Hematopoietic multipotent progenitor cell (in vitro differentiated cells): ENCODE measurements at regions not wholly inside any gene's neighbourhood (a gene's known extent, or its start where the extent isn't known, plus 50 kb on each side); places are given as distances from the start of the nearest gene placed in this dataset.
"Not testable (repeated sequence)": the region's sequence is repeated elsewhere in the genome, so short reads cannot be mapped to it uniquely, and the experiment has no call there.

Experiments used
- DNase-seq, 3 donors: peaks; one replicate each; pipeline ENCODE4 v3.0.0-alpha.2; 2011 to 2015; ENCODE audit warnings: low read depth in 2 of 3, low spot score in 2 of 3

DNA sequence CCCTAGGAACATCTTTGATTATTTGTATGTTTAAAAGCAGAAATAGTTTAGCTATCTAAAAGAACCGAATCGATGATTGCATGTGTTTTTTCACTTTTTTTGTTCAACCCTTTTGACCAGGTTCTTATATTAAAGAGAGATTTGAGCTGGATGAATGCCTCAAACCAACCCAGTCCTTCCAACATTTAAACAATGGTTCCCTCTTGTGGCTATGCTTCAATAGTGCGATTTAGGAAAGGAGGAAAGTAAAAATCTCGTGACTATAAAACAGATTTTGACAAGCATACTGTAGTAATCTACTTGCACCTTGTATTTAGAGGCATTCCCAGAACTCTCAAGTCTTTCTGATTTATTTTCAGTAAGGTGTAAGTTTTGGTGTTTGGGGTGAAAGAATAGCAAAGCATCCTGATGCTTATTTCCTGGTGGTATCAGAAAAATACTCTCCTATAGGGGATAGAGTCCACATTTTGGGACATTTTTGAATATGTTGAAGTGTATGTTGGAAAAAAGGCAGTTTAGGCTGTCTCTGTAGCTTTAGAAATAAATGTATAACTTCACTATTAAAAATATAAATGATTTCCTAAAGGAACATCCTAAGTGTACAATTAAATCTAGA is 159.6 kb upstream of the KCNH8 start:
- peak in 2 of 3 donors; percentile 34 to 73 for DNase-seq

DNA sequence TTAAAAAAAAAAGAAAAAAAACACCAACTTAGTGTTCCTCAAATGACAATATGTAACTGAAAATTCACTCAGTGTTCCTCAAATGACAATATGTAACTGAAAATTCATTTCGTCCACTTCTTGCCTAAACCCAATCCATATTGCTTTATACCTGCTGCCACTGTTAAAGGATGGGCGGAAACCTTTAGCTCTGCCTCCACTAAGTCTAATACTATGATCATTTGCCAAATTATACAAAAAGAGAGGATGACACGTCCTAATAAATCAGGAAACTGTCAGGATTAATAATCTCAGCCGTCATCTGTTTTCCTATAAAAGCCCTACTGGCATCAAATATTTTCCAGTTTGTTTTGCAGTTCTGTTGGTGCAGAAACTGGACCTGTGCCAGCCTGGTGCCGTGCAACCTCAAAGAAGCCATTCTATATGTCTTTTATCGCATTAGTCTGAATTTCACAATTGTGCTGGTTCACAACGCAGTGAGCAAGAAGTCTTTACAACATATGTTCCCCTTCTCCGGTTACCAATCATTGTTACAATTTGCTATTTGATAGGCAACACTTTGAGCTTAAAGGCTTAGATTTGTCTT is 160.4 kb upstream of the KCNH8 start:
- DNase-seq: no peak

DNA sequence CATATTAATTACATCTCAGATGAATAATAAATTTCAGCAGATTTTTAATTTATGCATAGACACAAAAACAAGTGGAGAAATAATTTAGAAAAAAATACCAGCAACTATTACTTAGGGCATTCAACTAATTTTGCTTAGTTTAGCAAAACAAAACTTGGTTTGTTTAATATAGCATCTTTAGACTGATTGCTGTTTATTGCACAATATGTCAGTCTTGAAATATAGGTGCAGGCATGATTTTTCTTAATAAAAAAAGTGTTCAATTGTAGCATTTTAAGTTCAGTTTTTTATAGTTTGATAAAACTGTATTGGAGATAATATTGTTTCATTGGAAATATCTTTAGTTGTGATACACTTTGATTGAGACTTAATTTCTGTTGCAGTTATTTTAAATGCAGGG is 161.2 kb upstream of the KCNH8 start:
- no peak for DNase-seq

DNA sequence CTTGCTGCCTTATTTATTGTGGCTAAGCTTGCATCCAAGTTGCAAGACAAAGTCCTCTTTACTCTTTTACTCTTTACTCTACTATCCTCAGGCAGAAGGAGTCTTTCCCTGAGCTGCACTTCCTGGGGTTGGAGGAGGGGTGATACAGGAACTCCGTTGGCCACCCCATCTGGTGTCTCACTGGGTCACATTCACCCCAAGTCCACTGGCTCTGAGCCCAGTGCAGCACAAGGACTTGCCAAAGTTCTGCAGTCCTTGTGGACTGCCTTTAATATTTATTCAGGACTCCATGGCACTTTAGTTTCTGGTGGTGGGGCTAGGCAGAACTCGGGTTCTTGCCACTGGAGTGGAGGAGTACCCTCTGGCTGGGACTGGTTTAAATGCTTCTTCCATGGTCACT is 165.4 kb upstream of the KCNH8 start:
- no peak for DNase-seq

DNA sequence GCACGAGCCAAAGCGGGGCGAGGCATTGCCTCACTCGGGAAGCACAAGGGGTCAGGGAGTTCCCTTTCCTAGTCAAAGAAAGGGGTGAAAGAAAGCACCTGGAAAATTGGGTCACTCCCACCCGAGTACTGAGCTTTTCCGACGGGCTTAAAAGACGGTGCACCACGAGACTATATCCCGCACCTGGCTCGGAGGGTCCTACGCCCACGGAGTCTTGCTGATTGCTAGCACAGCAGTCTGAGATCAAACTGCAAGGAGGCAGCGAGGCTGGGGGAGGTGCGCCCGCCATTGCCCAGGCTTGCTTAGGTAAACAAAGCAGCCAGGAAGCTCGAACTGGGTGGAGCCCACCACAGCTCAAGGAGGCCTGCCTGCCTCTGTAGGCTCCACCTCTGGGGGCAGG is 172.2 kb upstream of the KCNH8 start:
- DNase-seq: not testable (repeated sequence)

DNA sequence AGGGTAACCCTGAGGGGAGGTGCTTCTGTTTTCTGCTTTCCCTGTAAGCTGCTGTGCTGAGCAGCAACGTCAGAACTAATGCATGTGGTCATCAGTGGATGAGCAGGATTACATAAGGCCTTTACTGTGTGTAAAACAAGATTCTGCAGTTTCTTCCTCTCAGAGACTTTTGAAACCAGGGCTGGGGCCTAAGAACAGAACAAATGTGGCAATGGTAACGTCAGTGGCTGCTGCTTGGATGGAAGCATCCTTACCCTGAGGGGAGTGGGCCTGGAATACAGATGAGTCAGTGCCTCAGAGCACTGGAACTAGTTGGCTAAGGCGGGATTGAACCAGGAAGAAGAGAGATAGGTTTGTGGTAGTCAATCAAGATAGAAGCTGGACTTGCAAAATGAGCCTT is 180.2 kb upstream of the KCNH8 start:
- no peak for DNase-seq

GRCh38 chr3:18965781-18966180 is 182.5 kb upstream of the KCNH8 start:
- no peak for DNase-seq

DNA sequence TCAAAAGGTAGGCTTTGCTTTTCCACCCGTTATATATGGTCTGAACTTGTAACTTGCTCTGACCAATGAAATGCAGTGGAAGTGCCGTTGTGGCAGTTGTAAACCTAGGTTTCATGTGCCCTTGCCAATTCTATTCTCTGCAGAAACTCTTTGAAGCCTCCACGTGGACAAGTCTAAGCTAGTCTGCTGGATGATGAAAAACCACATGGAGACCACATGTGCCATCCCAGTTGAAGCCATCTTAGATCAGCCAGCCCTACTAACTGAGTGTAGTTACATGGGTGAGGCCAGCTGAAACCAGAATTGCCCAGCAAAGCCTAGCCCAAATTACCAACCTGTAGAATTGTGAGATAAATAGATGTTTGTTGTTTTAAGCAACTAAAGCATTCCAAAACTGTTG is 183.7 kb upstream of the KCNH8 start:
- no peak for DNase-seq

- no peak for DNase-seq
Measured at GRCh38 chr3:18951333-18951732, 197.0 kb upstream of the KCNH8 start.

GRCh38 chr3:18946524-18946923 is 201.8 kb upstream of the KCNH8 start:
- DNase-seq: peak in 2 of 3 donors; percentile 10 to 35

DNA sequence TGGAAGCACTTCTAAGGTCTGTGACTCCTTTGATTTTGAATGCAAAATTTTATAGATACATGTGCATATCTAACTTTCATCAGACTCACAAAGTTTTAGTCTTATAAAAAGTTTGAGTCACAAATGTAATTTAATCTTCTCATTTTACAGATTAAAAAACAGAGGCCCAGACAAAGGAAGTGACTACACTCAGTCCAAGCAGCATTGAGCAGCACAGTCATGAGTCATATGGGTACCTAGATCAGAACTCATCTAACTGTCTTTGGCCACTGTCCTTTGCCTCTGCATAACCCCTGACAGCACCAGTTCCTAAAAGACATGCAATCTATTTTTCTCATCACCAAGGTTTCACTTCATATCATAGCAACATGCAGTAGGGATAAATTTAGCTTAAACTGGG is 210.7 kb upstream of the KCNH8 start:
- DNase-seq: no peak

DNA sequence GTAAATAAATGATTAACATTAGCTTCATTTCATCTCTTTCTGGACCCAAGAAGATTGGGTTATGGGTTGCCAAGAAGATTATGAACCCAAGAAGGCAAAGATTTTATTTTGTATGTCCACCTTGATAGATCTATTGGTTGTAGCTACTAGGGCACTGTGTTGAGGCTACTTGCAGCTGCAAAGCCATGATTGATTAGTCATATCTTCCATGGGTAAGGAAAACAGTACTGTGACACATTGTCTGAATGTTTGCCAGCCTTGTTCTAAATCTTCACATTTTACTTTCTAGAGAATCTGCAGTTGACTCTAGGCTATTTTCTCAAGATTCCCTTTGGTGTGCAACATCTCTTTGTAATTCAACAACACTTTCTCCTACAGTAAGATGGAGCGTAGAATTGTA is 229.2 kb upstream of the KCNH8 start:
- no peak for DNase-seq

- no peak for DNase-seq
Measured at GRCh38 chr3:18917923-18918322, 230.4 kb upstream of the KCNH8 start.

GRCh38 chr3:18902081-18902793 is 246.1 kb upstream of the KCNH8 start:
- no peak for DNase-seq

GRCh38 chr3:18901571-18901970 is 246.7 kb upstream of the KCNH8 start:
- peak in 1 of 3 donors; percentile 40 for DNase-seq

DNA sequence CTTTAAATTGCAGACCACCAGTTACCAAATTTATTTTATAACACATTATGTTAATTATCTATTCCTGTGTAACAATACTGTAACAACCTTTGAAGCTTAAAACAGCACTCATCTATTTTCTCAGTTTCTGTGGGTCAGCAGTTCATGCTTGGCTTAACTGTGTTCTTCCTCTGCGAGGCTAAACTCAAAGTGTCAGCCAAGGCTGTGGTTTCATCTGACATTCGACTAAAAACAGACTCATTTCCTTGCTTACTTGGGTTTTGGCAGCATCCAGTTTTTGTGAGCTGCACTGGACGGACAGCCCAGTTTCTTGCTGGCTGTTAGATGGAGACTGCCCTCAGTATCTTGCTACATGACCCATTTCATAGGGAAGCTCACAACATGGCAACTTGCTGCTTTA is 247.3 kb upstream of the KCNH8 start:
- DNase-seq: peak in 2 of 3 donors; percentile 15 to 50

GRCh38 chr3:18898911-18899310 is 249.4 kb upstream of the KCNH8 start:
- no peak for DNase-seq

DNA sequence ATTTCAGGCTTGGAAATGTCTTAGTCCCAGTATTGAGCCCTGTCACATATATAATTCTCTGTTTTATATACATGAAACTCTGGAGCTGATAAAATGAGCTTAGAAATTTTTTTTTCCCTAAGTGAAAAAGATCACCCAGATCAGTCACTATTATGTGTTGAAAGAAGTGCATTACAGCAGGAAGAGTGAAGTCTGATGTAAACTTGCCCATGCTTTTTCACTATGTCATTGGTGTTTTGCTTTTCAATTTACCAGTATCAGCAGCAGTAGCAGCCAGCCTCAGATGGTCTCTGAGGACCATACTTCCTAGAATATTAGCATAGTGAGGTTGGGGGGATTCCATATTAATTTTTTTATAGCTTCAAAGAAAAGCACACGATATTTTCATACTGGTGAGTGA is 255.6 kb upstream of the KCNH8 start:
- DNase-seq: no peak

- no peak for DNase-seq
Measured at GRCh38 chr3:18892047-18892446, 256.3 kb upstream of the KCNH8 start.

GRCh38 chr3:18891641-18892040 is 256.7 kb upstream of the KCNH8 start:
- peak in 2 of 3 donors; percentile 11 to 57 for DNase-seq

DNA sequence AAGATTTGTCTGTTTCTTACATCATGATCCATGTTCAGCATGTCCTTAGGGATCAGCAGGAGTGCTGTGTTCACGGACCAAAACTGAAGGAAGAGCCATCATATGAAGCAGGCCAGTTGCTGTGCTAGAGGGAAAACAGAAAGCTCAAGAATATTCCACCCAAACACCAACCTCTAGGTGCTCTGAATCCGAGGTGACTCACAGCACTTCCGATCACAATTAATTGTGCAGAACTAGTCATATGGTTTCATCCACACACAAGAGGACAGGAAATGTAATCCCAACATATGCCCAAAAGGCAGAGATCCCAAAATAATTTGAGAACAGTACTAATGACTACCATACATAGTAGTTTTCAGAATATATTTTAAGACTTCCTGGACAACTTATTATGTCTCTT is 257.9 kb upstream of the KCNH8 start:
- no peak for DNase-seq

GRCh38 chr3:18888819-18889218 is 259.5 kb upstream of the KCNH8 start:
- peak in 1 of 3 donors; percentile 28 for DNase-seq
